Kidney (tissue), 13 donors: ENCODE measurements at regions not wholly inside any gene's neighbourhood (a gene's known extent, or its start where the extent isn't known, plus 50 kb on each side); places are given as distances from the start of the nearest gene placed in this dataset.

Source experiments
- DNase-seq, 5 donors: peaks; one replicate each; pipeline ENCODE4 v3.0.0-alpha.2; 2013 to 2020
- FAIRE-seq: peaks from 2 replicates; lab custom pipeline; 2012; peaks lifted over from hg19 to GRCh38; lab: Jason Lieb, UNC
- H3K27ac ChIP-seq, 2 donors: one replicate each; pipeline ENCODE4 v1.7.0; 2013; ENCODE audit warnings: low read depth in 2 of 2, low read length in 2 of 2, inconsistent platforms in 1 of 2
- H3K27me3 ChIP-seq: one replicate; pipeline ENCODE4 v1.7.1; 2013; ENCODE audit warnings: low read length, inconsistent platforms; ENCODE audit not compliant: control insufficient read depth, insufficient read depth
- H3K36me3 ChIP-seq, 3 donors: one replicate each; pipeline versions ENCODE4 v1.7.0 to v1.7.1; 2013; ENCODE audit warnings: low read length in 3 of 3, control low read depth in 1 of 3, inconsistent platforms in 1 of 3; ENCODE audit not compliant: insufficient read depth in 3 of 3, control insufficient read depth in 2 of 3
- H3K4me1 ChIP-seq, 3 donors: one replicate each; pipeline versions ENCODE4 v1.7.0 to v1.7.1; 2013; ENCODE audit warnings: low read length in 3 of 3, inconsistent platforms in 1 of 3, low read depth in 1 of 3; ENCODE audit not compliant: control insufficient read depth in 2 of 3, insufficient read depth in 2 of 3
- H3K4me3 ChIP-seq, 3 donors: one replicate each; pipeline versions ENCODE4 v1.7.0 to v1.8.1; 2013; ENCODE audit warnings: low read length in 3 of 3, control low read depth in 1 of 3, inconsistent platforms in 1 of 3
- H3K9ac ChIP-seq, 3 donors: one replicate each; pipeline versions ENCODE4 v1.7.0 to v1.7.1; 2013; ENCODE audit warnings: low read length in 3 of 3, control low read depth in 1 of 3, inconsistent platforms in 1 of 3
- H3K9me3 ChIP-seq, 3 donors: one replicate each; pipeline versions ENCODE4 v1.7.0 to v1.7.1; 2013; ENCODE audit warnings: low read length in 3 of 3, control low read depth in 1 of 3, inconsistent platforms in 1 of 3; ENCODE audit not compliant: control insufficient read depth in 2 of 3, insufficient read depth in 1 of 3
- intact Hi-C: fragments of 100-400 bp; cut with DNase I; formaldehyde crosslinking; loops from one replicate; pipeline ENCODE4 v1.11.1; 2022
- TF ChIP-seq, protein P1 (sequence below): IDR thresholded peaks from 3 replicates; pipeline ENCODE4 v1.5.1; 2012; ENCODE audit warnings: mild to moderate bottlenecking, moderate library complexity, borderline replicate concordance; ENCODE audit not compliant: insufficient read depth; ENCODE audit errors: extremely low read depth
- donor health status: control.
- donor health status: control.
- donor health status: control.
- donor health status: control.
- donor health status: control.
- donor health status: DM: yes; HTN: yes; CAD: no.
- donor health status: Normal renal cell carcinoma (clear cell type).

DNA sequence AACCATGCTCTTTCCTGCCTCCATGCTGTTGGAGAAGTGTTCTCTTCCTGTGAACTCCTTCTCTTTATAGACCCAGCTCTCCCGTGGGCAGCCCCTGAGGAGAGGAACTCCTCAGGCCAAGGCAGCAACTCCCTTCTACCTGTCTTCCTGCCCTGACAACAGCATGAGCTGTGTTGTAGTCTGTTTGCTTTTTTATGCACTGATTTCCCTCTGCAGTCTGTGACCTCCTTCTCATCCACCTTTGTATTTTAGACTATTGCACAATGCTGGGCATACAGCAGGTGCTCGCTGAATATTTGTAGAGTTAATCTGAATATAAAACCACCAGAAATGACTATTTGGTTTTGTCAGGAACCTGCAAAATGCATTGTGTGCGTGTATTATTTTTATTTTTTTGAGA is 152.2 kb upstream of the CHD6 start:
- H3K27me3 ChIP-seq = no peaks in the 10 kb centered on the region
- H3K4me3 ChIP-seq = no peak overlapping the region
- FAIRE-seq = no peak
- no peak overlapping the region for H3K9ac ChIP-seq
- H3K9me3 ChIP-seq = no peaks in the 10 kb centered on the region
- no peak for DNase-seq
- TF ChIP-seq, protein P1, sequence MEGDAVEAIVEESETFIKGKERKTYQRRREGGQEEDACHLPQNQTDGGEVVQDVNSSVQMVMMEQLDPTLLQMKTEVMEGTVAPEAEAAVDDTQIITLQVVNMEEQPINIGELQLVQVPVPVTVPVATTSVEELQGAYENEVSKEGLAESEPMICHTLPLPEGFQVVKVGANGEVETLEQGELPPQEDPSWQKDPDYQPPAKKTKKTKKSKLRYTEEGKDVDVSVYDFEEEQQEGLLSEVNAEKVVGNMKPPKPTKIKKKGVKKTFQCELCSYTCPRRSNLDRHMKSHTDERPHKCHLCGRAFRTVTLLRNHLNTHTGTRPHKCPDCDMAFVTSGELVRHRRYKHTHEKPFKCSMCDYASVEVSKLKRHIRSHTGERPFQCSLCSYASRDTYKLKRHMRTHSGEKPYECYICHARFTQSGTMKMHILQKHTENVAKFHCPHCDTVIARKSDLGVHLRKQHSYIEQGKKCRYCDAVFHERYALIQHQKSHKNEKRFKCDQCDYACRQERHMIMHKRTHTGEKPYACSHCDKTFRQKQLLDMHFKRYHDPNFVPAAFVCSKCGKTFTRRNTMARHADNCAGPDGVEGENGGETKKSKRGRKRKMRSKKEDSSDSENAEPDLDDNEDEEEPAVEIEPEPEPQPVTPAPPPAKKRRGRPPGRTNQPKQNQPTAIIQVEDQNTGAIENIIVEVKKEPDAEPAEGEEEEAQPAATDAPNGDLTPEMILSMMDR = no peak
- intact Hi-C loops = no loop called here
- H3K27ac ChIP-seq = no peak overlapping the region
- H3K4me1 ChIP-seq = no peaks in the 10 kb centered on the region
- no peaks in the 10 kb centered on the region for H3K36me3 ChIP-seq

DNA sequence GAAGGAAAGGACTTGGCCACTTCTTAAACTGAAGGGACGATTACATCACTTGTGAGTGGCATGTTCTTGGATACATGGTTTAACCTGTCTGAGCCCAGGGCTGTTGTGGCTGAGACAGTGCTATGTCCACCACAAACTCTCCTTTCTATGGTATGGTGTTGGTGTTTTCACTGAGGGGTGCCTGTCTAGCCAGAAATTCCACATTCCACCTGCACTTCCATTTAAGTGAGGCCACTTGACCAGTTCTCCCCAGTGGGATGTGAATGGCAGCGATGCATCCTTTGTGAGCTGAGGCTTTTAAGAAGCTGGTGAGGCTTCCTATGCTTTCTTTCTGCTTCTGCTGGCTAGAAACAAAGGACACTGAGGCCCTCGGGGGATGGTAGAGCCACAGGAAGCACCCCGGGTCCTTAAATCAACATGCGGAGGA is 151.4 kb upstream of the CHD6 start:
- Histone ChIP-seq H3K36me3 (no peaks in the 10 kb centered on the region), H3K27me3 (no peaks in the 10 kb centered on the region), H3K27ac (no peak overlapping the region), H3K9ac (no peak overlapping the region), H3K4me1 (no peaks in the 10 kb centered on the region), H3K9me3 (no peaks in the 10 kb centered on the region), H3K4me3 (no peak overlapping the region)
- intact Hi-C loops = no loop called here
- DNase-seq (no peak), FAIRE-seq (no peak)
- TF ChIP-seq, protein P1 = no peak

DNA sequence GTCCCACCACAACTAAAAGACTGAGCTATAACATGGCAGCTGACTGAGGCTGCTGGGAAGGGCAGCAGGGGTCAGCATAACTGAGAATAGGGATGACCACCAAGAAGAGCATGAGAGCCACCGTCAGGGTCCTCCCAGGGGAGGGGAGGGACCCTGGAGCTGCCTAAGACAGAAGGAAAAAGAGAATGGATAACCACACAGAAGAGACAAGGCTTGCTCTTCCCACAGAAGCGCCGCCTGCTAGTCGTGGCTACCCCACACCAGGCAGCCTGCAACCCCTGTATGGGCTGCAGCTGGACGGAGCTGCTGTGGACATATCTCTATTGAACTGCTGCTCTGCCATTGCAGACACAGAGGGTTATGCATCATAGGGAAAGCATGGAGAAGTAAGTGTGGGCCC is 132.0 kb upstream of the CHD6 start:
- H3K9ac ChIP-seq = no peak overlapping the region
- no peaks in the 10 kb centered on the region for H3K9me3 ChIP-seq
- no peaks in the 10 kb centered on the region for H3K4me1 ChIP-seq
- FAIRE-seq = no peak
- H3K27ac ChIP-seq = no peak overlapping the region
- no peaks in the 10 kb centered on the region for H3K36me3 ChIP-seq
- intact Hi-C loops = no loop called here
- no peak for DNase-seq
- H3K27me3 ChIP-seq = no peaks in the 10 kb centered on the region
- TF ChIP-seq, protein P1 = no peak
- H3K4me3 ChIP-seq = no peak overlapping the region
